OCI-LY3 (cell line): ENCODE measurements at regions not wholly inside any gene's neighbourhood (a gene's known extent, or its start where the extent isn't known, plus 50 kb on each side); places are given as distances from the start of the nearest gene placed in this dataset.

Experiments
- CTCF ChIP-seq: fragments of 200-600, 300-600 bp; sonication (generic); IDR thresholded peaks from 2 replicates; pipeline ENCODE4 v1.5.1; 2014; ENCODE audit warnings: antibody characterized with exemption, low read length, low read depth
- EZH2phosphoT487 ChIP-seq: fragments of 200-600 bp; shearing (Covaris generic); IDR thresholded peaks from 2 replicates; pipeline ENCODE4 v1.6.1; 2018; ENCODE audit warnings: antibody characterized with exemption, mixed run types, low read depth

- TF ChIP-seq EZH2phosphoT487 (no peak), CTCF (no peak)
Measured at GRCh38 chr11:110947096-110947495, 234.9 kb upstream of the ARHGAP20 start.
